Motor neuron (in vitro differentiated cells): ENCODE measurements at regions not wholly inside any gene's neighbourhood (a gene's known extent, or its start where the extent isn't known, plus 50 kb on each side); places are given as distances from the start of the nearest gene placed in this dataset.

Experiments
- ATAC-seq, 8 experiments: fragments of 200-7000 bp; cut with Tn5 transposase; replicated peaks in 6 of 8; 2 replicates each; pipeline ENCODE4 v1.8.0; 2021; ENCODE audit warnings: mild to moderate bottlenecking in 8 of 8, moderate library complexity in 8 of 8
- H3K27ac ChIP-seq, 2 donors: fragments of 250-450 bp; sonication (Bioruptor Pico); 2 replicates each; pipeline ENCODE4 v1.9.0; 2021; ENCODE audit warnings: antibody characterized with exemption in 2 of 2, mild to moderate bottlenecking in 2 of 2, moderate library complexity in 1 of 2
- H3K4me1 ChIP-seq, 2 donors: fragments of 250-450 bp; sonication (Bioruptor Pico); replicated peaks in 1 of 2; 2 replicates each; pipeline ENCODE4 v1.6.1; 2021; ENCODE audit warnings: antibody characterized with exemption in 2 of 2, mild to moderate bottlenecking in 2 of 2, moderate library complexity in 1 of 2
- H3K4me3 ChIP-seq, 5 donors: fragments of 250-450 bp; sonication (Bioruptor Pico); 2 replicates each; pipeline ENCODE4 v1.9.0; 2021; ENCODE audit warnings: antibody characterized with exemption in 5 of 5, mild to moderate bottlenecking in 5 of 5, moderate library complexity in 4 of 5
- WGBS, 10 experiments: fragments of 450-650 bp; shearing (Covaris generic); methylation state at CpG; one replicate each; pipeline ENCODE4 v1.0.0; 2022; 5-methylcytosine and 5-hydroxymethylcytosine counted together
- in situ Hi-C, 9 experiments: fragments of 400-800 bp; cut with MboI; loops; one replicate each; pipeline ENCODE4 v1.15.0; 2021; ENCODE audit warnings: low sequenced_read_pairs in 9 of 9, low pct_unique_long_range_greater_than_20kb in 2 of 9; ENCODE audit not compliant: unreplicated experiment in 9 of 9

DNA sequence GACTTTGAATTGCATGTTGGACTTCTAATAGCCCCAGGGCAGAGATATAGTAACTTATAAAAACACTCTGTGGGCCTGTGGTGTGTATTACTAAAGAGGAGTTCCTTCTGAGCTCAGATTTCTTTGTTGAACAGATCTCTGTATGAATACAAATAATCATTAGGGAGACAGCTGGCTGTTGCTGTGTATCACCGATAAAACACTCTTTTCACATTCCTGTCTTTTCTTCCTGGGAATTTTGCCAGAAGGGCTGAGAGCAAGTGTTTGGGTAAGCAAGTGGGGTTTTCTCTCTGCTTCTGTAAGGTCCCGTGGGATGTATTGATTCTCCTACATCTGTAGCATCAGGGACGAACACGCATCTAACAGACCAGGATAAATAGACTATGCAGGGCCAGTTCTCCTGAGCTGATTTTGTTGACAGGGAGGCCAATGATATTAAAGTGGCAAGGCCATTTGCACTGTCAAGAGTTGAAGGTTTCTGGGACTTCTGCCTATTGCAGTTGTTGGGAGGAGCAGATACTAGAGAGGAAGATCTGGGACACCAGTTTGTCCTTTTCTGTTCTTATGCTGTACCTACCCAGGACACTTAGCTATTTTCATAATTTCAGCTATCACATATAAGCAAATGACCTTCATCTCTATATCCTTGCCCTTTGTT lies 225.9 kb upstream of the CD96 start:
- in situ Hi-C loops, result no loop called here
- 0 to 67% (median 60%) methylated on average over 1 to 3 of the region's 4 CpGs; no CpG with 5 or more reads in 1 of the 10 experiments for WGBS, 10 experiments
- peaks cover 0 to 19% of the 10 kb centered on the region in 2 donors for H3K4me1 ChIP-seq
- no peak overlapping the region for H3K4me3 ChIP-seq
- no peak overlapping the region for H3K27ac ChIP-seq
- peak; percentile 35 to 91 (median 78) for ATAC-seq

DNA sequence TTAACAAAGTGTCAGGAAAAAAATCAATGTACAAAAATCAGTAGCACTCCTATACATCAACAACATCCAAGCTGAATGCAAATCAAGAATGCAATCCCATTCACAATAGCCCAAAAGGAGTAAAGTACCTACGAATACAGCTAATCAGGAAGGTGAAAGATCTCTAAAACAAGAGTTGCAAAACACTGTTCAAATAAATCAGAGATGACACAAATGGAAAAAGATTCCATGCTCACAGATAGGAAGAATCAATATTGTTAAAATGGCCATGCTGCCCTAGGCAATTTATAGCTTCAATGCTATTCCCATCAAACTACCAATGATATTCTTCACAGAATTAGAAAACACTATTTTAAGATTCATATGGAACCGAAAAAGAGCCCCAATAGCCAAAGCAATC lies 223.7 kb upstream of the CD96 start:
- in situ Hi-C loops, result no loop called here
- WGBS, 10 experiments, result 36 to 85% (median 45%) methylated on average over 1 to 2 of the region's 2 CpGs

DNA sequence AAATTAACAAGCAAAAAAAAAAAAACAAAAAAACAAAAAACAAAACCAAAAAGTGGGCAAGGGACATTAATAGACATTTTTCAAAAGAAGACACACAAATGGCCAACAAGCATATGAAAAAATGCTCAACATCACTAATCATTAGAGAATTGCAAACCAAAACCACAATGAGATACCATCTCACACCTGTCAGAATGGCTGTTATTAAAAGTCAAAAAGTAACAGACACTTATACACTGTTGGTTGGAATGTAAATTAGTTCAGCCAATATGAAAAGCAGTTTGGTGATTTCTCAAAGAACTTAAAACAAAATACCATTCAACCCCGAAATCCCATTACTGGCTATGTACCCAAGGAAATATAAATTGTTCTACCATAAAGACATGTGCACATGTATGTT lies 222.4 kb upstream of the CD96 start:
- peaks cover 0 to 19% of the 10 kb centered on the region in 2 donors for H3K4me1 ChIP-seq
- no peak overlapping the region for H3K4me3 ChIP-seq
- H3K27ac ChIP-seq, result no peak overlapping the region
- in situ Hi-C loops, result no loop called here
- WGBS, 10 experiments, result 100% methylated on average over 1 of the region's 1 CpG; no CpG with 5 or more reads in 4 of the 10 experiments
- ATAC-seq, result no peak

More for the DNA sequence above, 223.7 kb upstream of the CD96 start:
- no peak overlapping the region for H3K27ac ChIP-seq
- peaks cover 0 to 19% of the 10 kb centered on the region in 2 donors for H3K4me1 ChIP-seq
- ATAC-seq, result no peak
- H3K4me3 ChIP-seq, result no peak overlapping the region

DNA sequence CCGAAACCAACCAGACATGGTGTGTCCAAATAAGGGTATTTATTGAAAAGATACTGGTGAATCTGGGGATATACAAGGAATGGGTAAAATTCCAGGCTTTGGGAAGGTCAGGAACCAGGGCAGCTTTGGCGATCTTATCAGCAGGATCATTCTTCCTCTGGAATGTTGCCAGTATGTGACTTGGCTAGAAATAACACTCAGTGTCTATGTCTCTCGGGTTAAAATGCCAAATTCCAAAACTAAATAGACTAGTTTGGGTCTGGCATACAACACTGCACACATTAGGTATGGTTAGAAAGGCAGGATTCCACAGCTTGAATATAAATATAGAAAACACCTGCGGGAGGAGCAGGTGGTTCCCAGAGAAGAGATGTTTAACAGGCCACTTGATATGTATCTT lies 220.2 kb upstream of the CD96 start:
- H3K4me3 ChIP-seq, result no peak overlapping the region
- WGBS, 10 experiments, result 20 to 100% (median 83%) methylated on average over 2 to 4 of the region's 4 CpGs; no CpG with 5 or more reads in 1 of the 10 experiments
- H3K27ac ChIP-seq, result no peak overlapping the region
- in situ Hi-C loops, result no loop called here
- H3K4me1 ChIP-seq, result peaks cover 0 to 9% of the 10 kb centered on the region in 2 donors
- ATAC-seq, result no peak

DNA sequence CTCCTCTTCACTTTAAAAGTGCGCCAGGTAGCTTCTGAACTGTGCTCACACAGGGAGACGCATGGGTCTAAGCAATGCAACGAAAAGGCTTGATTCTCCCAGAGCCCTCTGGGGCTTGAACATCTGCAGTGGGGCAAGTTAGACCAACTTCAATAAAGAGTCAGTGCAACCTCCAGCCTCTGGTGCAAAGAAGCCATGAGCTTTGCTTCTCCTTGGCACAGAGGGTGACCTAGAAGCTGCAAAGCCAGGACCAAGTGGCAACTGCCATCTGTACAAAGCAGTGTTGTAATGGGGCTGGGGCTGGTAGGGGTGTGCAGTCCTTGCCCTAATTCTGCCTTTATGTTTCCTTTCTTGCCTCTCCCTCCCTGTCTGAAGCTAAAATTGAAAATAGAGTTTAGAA lies 219.0 kb upstream of the CD96 start:
- in situ Hi-C loops, result no loop called here

DNA sequence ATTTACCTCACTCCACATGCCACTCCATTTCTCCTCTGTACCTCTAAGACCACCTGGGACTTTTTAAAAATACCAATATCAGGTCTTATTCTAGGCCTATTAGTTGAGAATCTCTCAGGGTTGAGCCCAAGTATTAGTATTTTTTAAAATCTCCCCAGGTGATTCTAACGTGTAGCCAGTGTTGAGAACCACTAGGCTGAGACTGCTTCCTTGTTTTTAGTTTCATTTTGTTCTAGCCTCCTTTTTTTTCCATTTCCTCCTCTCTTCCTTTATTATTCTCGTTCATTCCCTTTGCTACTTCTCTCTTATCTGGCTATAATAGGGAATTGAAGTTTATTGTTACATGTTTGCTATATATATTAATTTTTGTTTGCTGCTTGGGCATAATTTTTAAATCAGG lies 217.8 kb upstream of the CD96 start:
- H3K4me3 ChIP-seq, result no peak overlapping the region
- no peaks in the 10 kb centered on the region for H3K4me1 ChIP-seq
- no peak for ATAC-seq
- 41 to 95% (median 62%) methylated on average over 1 to 2 of the region's 2 CpGs; no CpG with 5 or more reads in 1 of the 10 experiments for WGBS, 10 experiments
- in situ Hi-C loops, result no loop called here
- no peak overlapping the region for H3K27ac ChIP-seq

More for the DNA sequence above, 219.0 kb upstream of the CD96 start:
- Histone ChIP-seq H3K27ac (no peak overlapping the region), H3K4me3 (no peak overlapping the region), H3K4me1 (peaks cover 0 to 6% of the 10 kb centered on the region in 2 donors)
- WGBS, 10 experiments, result 80 to 100% (median 93%) methylated on average over 1 to 3 of the region's 3 CpGs; no CpG with 5 or more reads in 2 of the 10 experiments
- ATAC-seq, result no peak

DNA sequence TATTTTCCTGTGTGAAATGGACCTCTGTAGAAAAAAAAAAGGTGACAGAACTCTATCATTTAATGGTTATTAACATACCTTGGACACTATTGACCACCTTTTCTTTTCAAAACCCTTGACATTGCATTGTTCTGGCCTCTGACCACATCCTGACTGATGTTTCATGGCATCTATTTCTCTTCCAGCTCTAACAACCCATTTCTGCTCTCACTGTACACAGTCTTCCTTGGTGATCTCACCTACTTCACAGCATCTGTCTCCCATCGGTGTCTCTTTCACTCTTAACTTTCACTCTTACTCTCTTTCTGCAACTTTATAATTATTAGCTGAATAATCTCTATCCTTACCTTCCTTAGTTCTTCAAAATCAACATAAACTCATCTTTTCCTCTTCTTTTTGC lies 217.4 kb upstream of the CD96 start:
- in situ Hi-C loops, result no loop called here
- H3K4me3 ChIP-seq, result no peak overlapping the region
- no peaks in the 10 kb centered on the region for H3K4me1 ChIP-seq
- no peak overlapping the region for H3K27ac ChIP-seq
- no peak for ATAC-seq
- 55 to 100% (median 100%) methylated on average over 1 of the region's 1 CpG; no CpG with 5 or more reads in 1 of the 10 experiments for WGBS, 10 experiments

DNA sequence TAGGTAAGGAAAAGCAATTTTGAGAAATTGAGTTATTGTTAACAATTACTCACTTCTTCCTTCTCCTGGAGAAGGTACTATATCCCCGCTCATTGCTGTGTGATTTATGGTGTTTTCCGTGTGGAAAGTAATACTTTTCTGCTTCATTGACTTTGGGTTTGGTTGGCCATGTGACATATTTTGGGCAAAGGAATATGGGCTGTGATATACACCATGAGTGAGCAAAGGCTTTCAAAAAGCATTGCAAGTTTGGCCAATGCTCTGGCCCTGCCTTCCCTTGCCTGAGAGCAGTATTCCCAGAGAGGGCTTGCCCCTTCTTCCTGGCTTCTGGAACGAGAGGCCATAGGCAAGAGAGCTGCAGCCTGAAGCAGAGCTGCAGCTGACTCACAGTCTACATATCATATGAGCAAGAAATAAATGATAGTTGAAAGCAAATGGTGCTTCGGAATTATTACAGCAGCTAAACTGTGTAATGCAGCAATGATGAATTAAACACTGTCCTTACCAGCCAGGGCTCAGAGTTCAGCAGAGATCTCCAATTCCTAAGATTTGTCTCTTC lies 216.8 kb upstream of the CD96 start:
- H3K4me3 ChIP-seq, result no peak overlapping the region
- H3K27ac ChIP-seq, result no peak overlapping the region
- no peaks in the 10 kb centered on the region for H3K4me1 ChIP-seq
- in situ Hi-C loops, result no loop called here
- ATAC-seq, result peak in 5 of 8 experiments; percentile 50 to 80 (median 65)
- WGBS, 10 experiments, result 66 to 96% (median 83%) methylated on average over 1 to 4 of the region's 4 CpGs

DNA sequence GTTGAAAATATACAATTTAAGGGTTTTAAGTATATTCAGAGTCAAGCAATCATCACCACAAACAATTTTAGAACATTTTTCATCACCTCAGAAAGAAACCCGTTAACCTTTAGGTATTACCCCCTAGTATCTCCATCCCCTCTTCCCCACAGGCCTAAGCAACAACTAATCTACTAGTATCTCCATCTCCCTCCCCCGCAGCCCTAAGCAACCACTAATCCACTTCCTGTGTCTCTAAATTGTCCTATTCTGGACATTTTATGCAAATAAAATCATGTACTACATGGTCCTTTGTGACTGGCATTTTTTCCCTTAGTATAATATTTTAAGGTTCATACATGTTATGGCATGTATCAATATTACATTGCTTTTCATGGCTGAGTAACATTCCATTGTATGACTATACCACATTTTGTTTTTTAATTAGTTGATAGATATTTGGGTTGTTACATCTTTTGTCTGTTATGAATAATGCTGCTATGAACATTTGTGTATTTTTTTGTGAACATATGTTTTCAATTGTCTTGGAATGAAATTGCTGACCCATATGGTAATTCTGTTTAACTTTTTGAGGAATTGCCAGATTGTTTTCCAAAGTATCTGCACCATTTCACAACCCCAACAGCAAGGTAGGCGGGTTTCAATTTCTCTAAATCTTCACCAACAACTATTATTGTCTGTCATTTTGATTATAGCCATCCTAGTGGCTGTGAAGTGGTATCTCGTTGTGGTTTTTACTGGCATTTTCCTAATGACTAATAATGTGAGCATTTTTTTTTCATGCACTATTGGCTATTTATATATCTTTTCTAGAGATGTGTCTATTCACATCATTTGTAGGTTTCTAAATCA lies 215.6 kb upstream of the CD96 start:
- Histone ChIP-seq H3K4me1 (no peaks in the 10 kb centered on the region), H3K4me3 (no peak overlapping the region), H3K27ac (no peak overlapping the region)
- in situ Hi-C loops, result no loop called here
- peak in 2 of 8 experiments; percentile 85 to 89 for ATAC-seq
- 33 to 100% (median 90%) methylated on average over 2 to 4 of the region's 4 CpGs for WGBS, 10 experiments

DNA sequence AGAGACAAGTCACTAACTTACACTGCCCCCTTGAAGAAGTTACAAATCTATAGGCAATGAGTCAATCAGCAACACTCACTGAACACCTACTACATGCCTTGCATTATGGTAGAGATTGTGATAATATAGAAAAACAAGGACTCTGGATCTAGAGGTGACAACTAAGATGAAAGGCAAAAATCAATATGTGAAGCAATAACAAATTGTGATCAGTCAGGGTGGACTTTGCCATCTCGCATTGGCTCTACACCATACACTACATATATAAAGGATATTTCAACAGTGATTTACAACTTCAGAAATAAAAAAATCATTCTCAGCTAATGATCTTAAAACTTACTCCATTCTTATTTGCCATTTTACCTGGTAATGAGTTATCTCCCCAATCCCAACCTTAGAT lies 210.7 kb upstream of the CD96 start:
- ATAC-seq, result no peak
- in situ Hi-C loops, result no loop called here
- Histone ChIP-seq H3K4me1 (no peaks in the 10 kb centered on the region), H3K27ac (no peak overlapping the region), H3K4me3 (no peak overlapping the region)
- WGBS, 10 experiments, result 14 to 100% (median 33%) methylated on average over 1 of the region's 1 CpG; no CpG with 5 or more reads in 5 of the 10 experiments

DNA sequence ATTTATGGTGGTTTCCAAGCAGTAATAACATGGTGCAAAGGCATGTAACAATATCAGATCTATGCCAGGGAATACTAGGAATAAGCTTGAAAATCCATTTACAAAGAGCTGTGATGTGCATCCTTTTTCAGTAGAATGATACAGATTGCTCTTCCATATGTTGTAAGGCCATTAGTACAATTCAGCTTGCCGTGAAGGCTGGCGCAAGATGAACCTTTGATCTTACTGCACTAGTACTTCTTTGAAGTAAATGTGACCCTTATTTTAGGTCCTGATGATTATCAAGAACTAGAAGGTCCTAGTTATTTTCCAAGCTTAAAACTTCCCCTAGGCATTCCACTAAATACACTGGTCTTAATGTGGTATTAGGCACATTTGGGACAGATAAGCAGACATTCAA lies 210.1 kb upstream of the CD96 start:
- WGBS, 10 experiments, result 44 to 100% (median 75%) methylated on average over 1 to 2 of the region's 2 CpGs
- Histone ChIP-seq H3K27ac (no peak overlapping the region), H3K4me3 (no peak overlapping the region), H3K4me1 (no peaks in the 10 kb centered on the region)
- ATAC-seq, result no peak
- in situ Hi-C loops, result no loop called here

DNA sequence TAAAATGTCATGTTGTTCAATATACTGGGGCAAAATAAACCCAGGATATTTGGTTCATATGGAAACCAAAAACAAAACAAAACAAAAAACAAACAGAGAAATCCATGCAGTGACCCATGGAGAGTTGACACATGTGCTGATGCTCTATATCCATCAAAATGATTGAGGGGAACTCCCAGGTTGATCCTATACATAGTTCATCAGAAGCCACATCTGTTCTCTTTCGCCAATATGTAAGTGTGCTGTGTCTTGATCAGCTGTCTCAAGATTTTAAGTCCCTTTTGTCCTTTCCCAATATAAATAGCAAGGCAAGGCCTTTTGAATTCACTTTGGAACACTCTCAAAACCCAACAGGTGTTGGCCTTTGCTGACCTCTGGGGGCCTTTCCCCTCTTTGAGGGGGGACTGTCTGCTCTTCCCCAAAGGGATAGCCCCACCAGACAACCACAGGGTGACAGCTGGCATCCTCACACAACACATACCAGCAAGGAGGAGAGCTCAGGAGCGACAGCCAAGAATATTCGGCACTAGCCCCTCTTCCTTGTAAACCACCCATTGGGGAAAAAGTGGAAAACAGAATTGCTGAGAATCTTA lies 209.4 kb upstream of the CD96 start:
- in situ Hi-C loops, result no loop called here
- ATAC-seq, result peak in 1 of 8 experiments; percentile 39
- Histone ChIP-seq H3K27ac (no peak overlapping the region), H3K4me1 (no peaks in the 10 kb centered on the region), H3K4me3 (no peak overlapping the region)
- 0 to 86% (median 53%) methylated on average over 1 to 3 of the region's 3 CpGs; no CpG with 5 or more reads in 1 of the 10 experiments for WGBS, 10 experiments

DNA sequence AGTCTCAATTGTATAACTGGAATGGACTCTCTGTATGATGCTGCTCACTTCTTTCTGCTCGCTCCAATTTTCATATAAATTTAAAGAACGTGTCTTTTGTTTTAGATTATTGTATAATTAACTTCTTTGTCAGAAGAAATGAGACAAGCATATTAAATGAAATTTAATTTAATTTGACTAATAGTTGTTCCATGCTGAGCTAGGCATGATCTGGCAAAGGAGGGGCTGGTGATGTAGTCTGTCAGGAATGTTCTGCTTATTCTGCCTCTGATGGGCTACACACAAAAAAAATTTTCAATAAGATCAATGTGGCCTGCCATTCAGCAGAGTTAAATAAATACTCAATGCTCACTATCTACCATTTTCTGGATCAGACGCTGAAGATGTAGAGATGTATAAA lies 208.4 kb upstream of the CD96 start:
- in situ Hi-C loops, result no loop called here
- no peaks in the 10 kb centered on the region for H3K4me1 ChIP-seq
- no peak overlapping the region for H3K27ac ChIP-seq
- no peak overlapping the region for H3K4me3 ChIP-seq
- WGBS, 10 experiments, result 37 to 100% (median 91%) methylated on average over 1 to 3 of the region's 3 CpGs; no CpG with 5 or more reads in 2 of the 10 experiments
- ATAC-seq, result no peak
